ENCODE measurements at regions not wholly inside any gene's neighbourhood (a gene's known extent, or its start where the extent isn't known, plus 50 kb on each side); places are given as distances from the start of the nearest gene placed in this dataset.

DNA sequence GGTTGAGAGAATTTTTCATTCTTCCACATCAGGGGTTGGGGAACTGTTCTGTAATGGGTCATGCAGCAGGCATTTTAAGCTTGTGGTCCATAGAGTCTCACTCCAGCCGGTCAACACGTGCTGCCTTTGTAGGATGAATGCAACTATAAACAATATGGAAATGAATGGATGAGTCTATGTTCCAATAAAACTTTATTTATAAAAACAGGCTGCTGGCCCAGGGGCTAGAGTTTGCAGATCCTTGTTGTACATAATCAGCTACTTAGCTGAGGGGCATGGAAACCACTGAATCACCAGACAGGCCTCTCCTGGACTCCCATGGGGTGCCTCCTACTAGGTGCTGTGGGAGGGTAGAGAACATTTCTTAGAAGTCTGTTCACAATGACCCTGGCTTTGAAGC is 243.4 kb downstream of the BMP7 start:
- intact Hi-C loops (cut with DNase I) = no loop called here
- TF ChIP-seq, protein P1, sequence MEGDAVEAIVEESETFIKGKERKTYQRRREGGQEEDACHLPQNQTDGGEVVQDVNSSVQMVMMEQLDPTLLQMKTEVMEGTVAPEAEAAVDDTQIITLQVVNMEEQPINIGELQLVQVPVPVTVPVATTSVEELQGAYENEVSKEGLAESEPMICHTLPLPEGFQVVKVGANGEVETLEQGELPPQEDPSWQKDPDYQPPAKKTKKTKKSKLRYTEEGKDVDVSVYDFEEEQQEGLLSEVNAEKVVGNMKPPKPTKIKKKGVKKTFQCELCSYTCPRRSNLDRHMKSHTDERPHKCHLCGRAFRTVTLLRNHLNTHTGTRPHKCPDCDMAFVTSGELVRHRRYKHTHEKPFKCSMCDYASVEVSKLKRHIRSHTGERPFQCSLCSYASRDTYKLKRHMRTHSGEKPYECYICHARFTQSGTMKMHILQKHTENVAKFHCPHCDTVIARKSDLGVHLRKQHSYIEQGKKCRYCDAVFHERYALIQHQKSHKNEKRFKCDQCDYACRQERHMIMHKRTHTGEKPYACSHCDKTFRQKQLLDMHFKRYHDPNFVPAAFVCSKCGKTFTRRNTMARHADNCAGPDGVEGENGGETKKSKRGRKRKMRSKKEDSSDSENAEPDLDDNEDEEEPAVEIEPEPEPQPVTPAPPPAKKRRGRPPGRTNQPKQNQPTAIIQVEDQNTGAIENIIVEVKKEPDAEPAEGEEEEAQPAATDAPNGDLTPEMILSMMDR (IDR thresholded peaks at IDR 0.05) = no peak
- no peak for ATAC-seq
- Histone ChIP-seq H3K27ac (no peak overlapping the region), H3K36me3 (no peaks in the 10 kb centered on the region), H3K9me3 (no peaks in the 10 kb centered on the region), H3K27me3 (ENCODE audit: low read depth) (peaks cover 12% of the 10 kb centered on the region), H3K4me3 (no peak overlapping the region), H3K4me1 (no peaks in the 10 kb centered on the region)
- no peak for DNase-seq

DNA sequence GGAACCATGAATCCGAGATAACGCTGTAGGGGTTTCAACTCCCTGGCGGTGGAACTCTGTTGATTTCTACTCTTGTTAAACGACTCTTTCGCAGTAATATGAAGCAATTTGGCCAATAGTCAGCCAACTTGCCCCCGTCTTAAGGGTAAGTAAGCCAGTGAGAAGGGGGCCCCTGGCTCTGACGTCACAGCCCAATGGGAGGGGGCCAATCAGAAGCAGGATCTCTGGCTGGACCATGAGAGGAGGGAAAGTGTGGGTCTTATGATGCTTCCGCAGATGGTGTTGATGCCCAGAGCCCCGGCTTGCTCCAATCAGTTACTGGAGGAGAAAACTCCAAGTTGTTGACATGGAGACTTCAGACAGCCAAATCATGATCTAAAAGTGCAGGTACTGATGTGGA is 242.4 kb downstream of the BMP7 start:
- DNase-seq (no peak), ATAC-seq (no peak)
- Histone ChIP-seq H3K9me3 (no peaks in the 10 kb centered on the region), H3K27ac (no peak overlapping the region), H3K4me3 (no peak overlapping the region), H3K4me1 (no peaks in the 10 kb centered on the region), H3K36me3 (no peaks in the 10 kb centered on the region), H3K27me3 (ENCODE audit: low read depth) (peaks cover 12% of the 10 kb centered on the region)
- TF ChIP-seq, protein P1 (IDR thresholded peaks at IDR 0.05) = no peak
- intact Hi-C loops (cut with DNase I) = no loop called here

DNA sequence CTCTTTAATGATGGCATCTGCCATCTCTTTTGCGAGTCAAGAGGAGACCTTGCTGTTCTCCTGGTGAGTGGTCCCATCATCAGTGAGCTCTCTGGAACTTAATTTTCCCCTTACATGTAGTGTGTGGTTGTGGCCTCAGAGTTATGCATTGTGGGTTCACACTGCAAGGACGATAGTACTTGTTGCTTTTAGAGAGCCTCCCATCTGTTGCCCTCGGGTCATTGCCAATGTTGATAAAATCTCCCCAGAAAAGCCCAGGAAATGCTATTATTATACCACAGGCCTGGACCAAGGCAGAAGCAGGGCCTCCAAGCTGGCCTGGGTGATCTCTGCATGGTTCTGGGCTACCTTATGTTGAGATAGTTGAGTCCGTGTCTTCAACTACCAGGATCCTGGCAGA is 241.6 kb downstream of the BMP7 start:
- no peaks in the 10 kb centered on the region for H3K36me3 ChIP-seq
- intact Hi-C loops (cut with DNase I) = no loop called here
- TF ChIP-seq, protein P1 (IDR thresholded peaks at IDR 0.05) = no peak
- no peak overlapping the region for H3K4me3 ChIP-seq
- DNase-seq (no peak), ATAC-seq (no peak)
- H3K4me1 ChIP-seq = no peaks in the 10 kb centered on the region
- H3K27me3 ChIP-seq (ENCODE audit: low read depth) = peaks cover 12% of the 10 kb centered on the region
- no peaks in the 10 kb centered on the region for H3K9me3 ChIP-seq
- H3K27ac ChIP-seq = no peak overlapping the region

DNA sequence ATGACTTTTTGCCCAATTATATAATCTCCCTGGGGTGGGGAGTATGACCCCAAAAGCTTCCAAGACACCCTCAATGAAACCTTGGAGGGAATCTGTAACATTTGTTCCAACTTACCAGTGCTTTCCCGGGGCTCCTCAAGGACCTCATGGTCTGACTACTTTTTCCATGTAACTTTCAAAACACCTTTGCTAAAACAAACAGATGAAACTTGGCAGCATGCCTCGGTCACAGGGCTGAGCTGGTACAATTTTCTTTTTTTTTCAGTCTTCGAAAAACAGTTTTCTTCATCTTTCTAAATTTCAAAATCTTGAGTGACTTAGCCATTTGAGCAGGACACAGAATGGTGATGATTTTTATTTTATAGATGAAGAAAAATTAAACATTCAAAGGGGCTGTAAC is 241.2 kb downstream of the BMP7 start:
- Histone ChIP-seq H3K4me3 (no peak overlapping the region), H3K27ac (no peak overlapping the region), H3K4me1 (no peaks in the 10 kb centered on the region), H3K9me3 (no peaks in the 10 kb centered on the region), H3K27me3 (ENCODE audit: low read depth) (peaks cover 8% of the 10 kb centered on the region), H3K36me3 (no peaks in the 10 kb centered on the region)
- TF ChIP-seq, protein P1 (IDR thresholded peaks at IDR 0.05) = no peak
- DNase-seq = no peak
- no peak for ATAC-seq
- intact Hi-C loops (cut with DNase I) = no loop called here

DNA sequence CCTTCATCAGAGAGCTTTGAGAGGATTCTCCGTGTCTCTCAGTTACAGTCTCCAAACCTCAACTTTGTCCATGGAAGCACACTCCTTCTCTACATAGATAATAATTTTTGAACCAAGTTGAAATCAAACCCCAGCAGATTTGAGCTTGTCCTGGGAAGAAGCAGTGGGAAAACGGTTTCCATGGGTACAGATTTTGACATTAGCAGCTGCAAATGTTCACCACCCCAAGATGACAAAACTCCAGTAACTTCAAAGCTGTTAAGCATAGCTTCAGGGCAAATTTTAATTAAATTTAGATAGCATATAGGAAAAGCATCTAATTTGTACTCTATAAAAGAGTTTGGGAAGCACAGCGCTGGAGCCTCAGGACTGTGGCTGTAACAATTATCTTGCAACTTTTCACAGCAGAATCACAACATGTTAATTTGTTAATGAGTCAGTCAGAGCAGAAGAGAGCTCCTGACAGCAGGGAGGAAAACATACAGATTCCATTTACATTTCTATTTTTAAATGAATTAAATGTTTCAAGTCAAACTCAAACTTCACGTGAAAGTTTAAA is 240.7 kb downstream of the BMP7 start:
- DNase-seq (no peak), ATAC-seq (no peak)
- intact Hi-C loops (cut with DNase I) = no loop called here
- peaks cover 3% of the 10 kb centered on the region for H3K27me3 ChIP-seq (ENCODE audit: low read depth)
- H3K9me3 ChIP-seq = no peaks in the 10 kb centered on the region
- TF ChIP-seq, protein P1 (IDR thresholded peaks at IDR 0.05) = no peak
- H3K4me1 ChIP-seq = no peaks in the 10 kb centered on the region
- no peak overlapping the region for H3K27ac ChIP-seq
- no peak overlapping the region for H3K4me3 ChIP-seq
- no peaks in the 10 kb centered on the region for H3K36me3 ChIP-seq

DNA sequence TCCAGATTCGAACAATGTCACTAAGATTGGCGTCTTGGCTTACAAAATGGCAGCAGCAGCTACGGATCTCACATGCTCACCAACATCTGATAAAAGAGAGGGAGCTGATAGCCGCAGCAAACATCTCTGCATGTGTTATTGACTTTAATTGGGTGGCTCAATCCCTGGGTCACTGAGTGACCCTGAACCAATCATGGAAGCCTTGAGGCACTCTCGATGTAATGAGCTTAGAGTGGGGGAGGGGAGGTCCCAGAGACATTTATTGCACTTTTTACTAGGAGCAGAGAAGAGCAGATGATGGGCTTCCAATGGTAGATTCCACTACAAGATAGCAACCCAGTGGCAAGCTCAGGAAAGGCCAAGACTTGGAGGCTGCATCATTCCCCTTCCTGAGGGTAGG is 238.7 kb downstream of the BMP7 start:
- TF ChIP-seq, protein P1 (IDR thresholded peaks at IDR 0.05) = no peak
- Histone ChIP-seq H3K36me3 (no peaks in the 10 kb centered on the region), H3K4me3 (no peak overlapping the region), H3K27me3 (ENCODE audit: low read depth) (no peaks in the 10 kb centered on the region), H3K9me3 (no peaks in the 10 kb centered on the region), H3K27ac (no peak overlapping the region), H3K4me1 (no peaks in the 10 kb centered on the region)
- ATAC-seq (no peak), DNase-seq (no peak)
- intact Hi-C loops (cut with DNase I) = no loop called here

Measured in lower lobe of right lung (tissue), 2 donors.